SK-N-SH (cell line): ENCODE measurements at regions not wholly inside any gene's neighbourhood (a gene's known extent, or its start where the extent isn't known, plus 50 kb on each side); places are given as distances from the start of the nearest gene placed in this dataset.

Experiments used
- EZH2phosphoT487 ChIP-seq: fragments of 200-600 bp; sonication (generic); IDR thresholded peaks from 2 replicates; pipeline ENCODE4 v1.6.1; 2017; ENCODE audit warnings: low read depth, mixed run types, mild to moderate bottlenecking, antibody characterized with exemption, moderate library complexity, borderline replicate concordance
- FOXM1 ChIP-seq: IDR thresholded peaks from 2 replicates; pipeline ENCODE4 v1.4.0; 2012; ENCODE audit warnings: low read depth, mild to moderate bottlenecking
- GABPA ChIP-seq: IDR thresholded peaks from 2 replicates; pipeline ENCODE4 v1.4.0; 2012; ENCODE audit warnings: low read depth, mild to moderate bottlenecking
- GATA2 ChIP-seq: sonication (generic); formaldehyde crosslinking; IDR thresholded peaks from 2 replicates; pipeline ENCODE4 v1.5.0; 2020; ENCODE audit warnings: mild to moderate bottlenecking, missing genetic modification reagents
- MAX ChIP-seq: IDR thresholded peaks from 2 replicates; pipeline ENCODE4 v1.4.0; 2012; ENCODE audit warnings: low read depth
- MEF2A ChIP-seq: IDR thresholded peaks from 2 replicates; pipeline ENCODE4 v1.4.0; 2012; ENCODE audit warnings: low read depth, borderline replicate concordance
- NFIC ChIP-seq: IDR thresholded peaks from 2 replicates; pipeline ENCODE4 v1.4.0; 2012; ENCODE audit warnings: borderline replicate concordance
- POLR2AphosphoS5 ChIP-seq: IDR thresholded peaks from 2 replicates; pipeline ENCODE4 v1.6.1; 2012; ENCODE audit warnings: low read depth, low read length
- RAD21 ChIP-seq: IDR thresholded peaks from 2 replicates; pipeline ENCODE4 v1.6.1; 2012; ENCODE audit warnings: mild to moderate bottlenecking, low read length
- REST ChIP-seq: IDR thresholded peaks from 2 replicates; pipeline ENCODE4 v1.6.1; 2012; ENCODE audit warnings: mild to moderate bottlenecking, low read depth, low read length, moderate library complexity
- RFX5 ChIP-seq: IDR thresholded peaks from 2 replicates; pipeline ENCODE4 v1.6.1; 2012; ENCODE audit warnings: mild to moderate bottlenecking, improper control_type of control experiment, low read length
- TCF12 ChIP-seq: IDR thresholded peaks from 2 replicates; pipeline ENCODE4 v1.4.0; 2012
- USF2 ChIP-seq: fragments of 150-350 bp; IDR thresholded peaks from 2 replicates; pipeline ENCODE4 v1.6.1; 2017; ENCODE audit warnings: antibody characterized with exemption, low read length, low read depth, borderline replicate concordance
- TF ChIP-seq, protein P1 (sequence below): fragments of 200-600 bp; sonication (generic); IDR thresholded peaks from 2 replicates; pipeline ENCODE4 v1.6.1; 2017; ENCODE audit warnings: antibody characterized with exemption, mild to moderate bottlenecking, moderate library complexity

- TF ChIP-seq FOXM1 (no peak), REST (no peak), TCF12 (no peak), MAX (no peak), RAD21 (no peak), MEF2A (no peak), NFIC (no peak), POLR2AphosphoS5 (no peak), EZH2phosphoT487 (no peak), USF2 (no peak), GATA2 (CRISPR knock-in tag) (no peak), RFX5 (no peak), GABPA (no peak)
- TF ChIP-seq, protein P1, sequence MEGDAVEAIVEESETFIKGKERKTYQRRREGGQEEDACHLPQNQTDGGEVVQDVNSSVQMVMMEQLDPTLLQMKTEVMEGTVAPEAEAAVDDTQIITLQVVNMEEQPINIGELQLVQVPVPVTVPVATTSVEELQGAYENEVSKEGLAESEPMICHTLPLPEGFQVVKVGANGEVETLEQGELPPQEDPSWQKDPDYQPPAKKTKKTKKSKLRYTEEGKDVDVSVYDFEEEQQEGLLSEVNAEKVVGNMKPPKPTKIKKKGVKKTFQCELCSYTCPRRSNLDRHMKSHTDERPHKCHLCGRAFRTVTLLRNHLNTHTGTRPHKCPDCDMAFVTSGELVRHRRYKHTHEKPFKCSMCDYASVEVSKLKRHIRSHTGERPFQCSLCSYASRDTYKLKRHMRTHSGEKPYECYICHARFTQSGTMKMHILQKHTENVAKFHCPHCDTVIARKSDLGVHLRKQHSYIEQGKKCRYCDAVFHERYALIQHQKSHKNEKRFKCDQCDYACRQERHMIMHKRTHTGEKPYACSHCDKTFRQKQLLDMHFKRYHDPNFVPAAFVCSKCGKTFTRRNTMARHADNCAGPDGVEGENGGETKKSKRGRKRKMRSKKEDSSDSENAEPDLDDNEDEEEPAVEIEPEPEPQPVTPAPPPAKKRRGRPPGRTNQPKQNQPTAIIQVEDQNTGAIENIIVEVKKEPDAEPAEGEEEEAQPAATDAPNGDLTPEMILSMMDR = no peak
Measured at GRCh38 chr12:116476227-116476822, 82.9 kb upstream of the MAP1LC3B2 start.
